A204.1 (cell line): ENCODE measurements at regions not wholly inside any gene's neighbourhood (a gene's known extent, or its start where the extent isn't known, plus 50 kb on each side); places are given as distances from the start of the nearest gene placed in this dataset.
"Not testable (repeated sequence)": the region's sequence is repeated elsewhere in the genome, so short reads cannot be mapped to it uniquely, and the experiment has no call there.

Experiments used
- FAIRE-seq: peaks from 2 replicates; lab custom pipeline; 2012; peaks lifted over from hg19 to GRCh38; lab: Jason Lieb, UNC

GRCh38 chr14:30312214-30312613 is 246.7 kb upstream of the G2E3 start:
- FAIRE-seq, result no peak

GRCh38 chr14:30317729-30318128 is 241.2 kb upstream of the G2E3 start:
- FAIRE-seq, result no peak

GRCh38 chr14:30322819-30323218 is 236.1 kb upstream of the G2E3 start:
- FAIRE-seq, result no peak

- no peak for FAIRE-seq
Observed at GRCh38 chr14:30330033-30330432, 228.9 kb upstream of the G2E3 start.

GRCh38 chr14:30330445-30330844 is 228.5 kb upstream of the G2E3 start:
- FAIRE-seq, result no peak

GRCh38 chr14:30331030-30331429 is 227.9 kb upstream of the G2E3 start:
- FAIRE-seq, result no peak

GRCh38 chr14:30332374-30332773 is 226.6 kb upstream of the G2E3 start:
- FAIRE-seq, result no peak

GRCh38 chr14:30333934-30334333 is 225.0 kb upstream of the G2E3 start:
- FAIRE-seq, result no peak

GRCh38 chr14:30337456-30337855 is 221.5 kb upstream of the G2E3 start:
- FAIRE-seq, result no peak

- no peak for FAIRE-seq
Observed at GRCh38 chr14:30339311-30339901, 219.6 kb upstream of the G2E3 start.

- FAIRE-seq, result no peak
Observed at GRCh38 chr14:30340495-30340894, 218.5 kb upstream of the G2E3 start.

- FAIRE-seq, result no peak
Observed at GRCh38 chr14:30345511-30345910, 213.4 kb upstream of the G2E3 start.

GRCh38 chr14:30348445-30348844 is 210.5 kb upstream of the G2E3 start:
- FAIRE-seq, result no peak

GRCh38 chr14:30349520-30349919 is 209.4 kb upstream of the G2E3 start:
- no peak for FAIRE-seq

- FAIRE-seq, result no peak
Observed at GRCh38 chr14:30354439-30354838, 204.5 kb upstream of the G2E3 start.

- no peak for FAIRE-seq
Observed at GRCh38 chr14:30355431-30355913, 203.5 kb upstream of the G2E3 start.

- FAIRE-seq, result no peak
Observed at GRCh38 chr14:30356438-30357202, 202.3 kb upstream of the G2E3 start.

- FAIRE-seq, result no peak
Observed at GRCh38 chr14:30357791-30358190, 201.2 kb upstream of the G2E3 start.

GRCh38 chr14:30362369-30363218 is 196.4 kb upstream of the G2E3 start:
- FAIRE-seq, result no peak

- not testable (repeated sequence) for FAIRE-seq
Observed at GRCh38 chr14:30363219-30363880, 195.6 kb upstream of the G2E3 start.

- no peak for FAIRE-seq
Observed at GRCh38 chr14:30369502-30370180, 189.3 kb upstream of the G2E3 start.

- FAIRE-seq, result no peak
Observed at GRCh38 chr14:30373053-30373452, 185.9 kb upstream of the G2E3 start.
